Uterus (tissue), 2 donors: ENCODE measurements at regions not wholly inside any gene's neighbourhood (a gene's known extent, or its start where the extent isn't known, plus 50 kb on each side); places are given as distances from the start of the nearest gene placed in this dataset.
"Not testable (repeated sequence)": the region's sequence is repeated elsewhere in the genome, so short reads cannot be mapped to it uniquely, and the experiment has no call there.

Source experiments
- POLR2A ChIP-seq, 2 donors: fragments of 450-650 bp; IDR thresholded peaks; one replicate each; pipeline ENCODE4 v1.6.1; 2016; ENCODE audit warnings: antibody characterized with exemption in 2 of 2, mild to moderate bottlenecking in 1 of 2, moderate library complexity in 1 of 2
- TF ChIP-seq, protein P1 (sequence below), 4 experiments: fragments of 200-600 bp in 2 of 4; fragments of 450-650 bp in 2 of 4; sonication (generic) in 2 of 4; IDR thresholded peaks; one replicate each; pipeline ENCODE4 v1.5.1; 2016 to 2019; ENCODE audit warnings: antibody characterized with exemption in 4 of 4, mild to moderate bottlenecking in 2 of 4, moderate library complexity in 1 of 4

DNA sequence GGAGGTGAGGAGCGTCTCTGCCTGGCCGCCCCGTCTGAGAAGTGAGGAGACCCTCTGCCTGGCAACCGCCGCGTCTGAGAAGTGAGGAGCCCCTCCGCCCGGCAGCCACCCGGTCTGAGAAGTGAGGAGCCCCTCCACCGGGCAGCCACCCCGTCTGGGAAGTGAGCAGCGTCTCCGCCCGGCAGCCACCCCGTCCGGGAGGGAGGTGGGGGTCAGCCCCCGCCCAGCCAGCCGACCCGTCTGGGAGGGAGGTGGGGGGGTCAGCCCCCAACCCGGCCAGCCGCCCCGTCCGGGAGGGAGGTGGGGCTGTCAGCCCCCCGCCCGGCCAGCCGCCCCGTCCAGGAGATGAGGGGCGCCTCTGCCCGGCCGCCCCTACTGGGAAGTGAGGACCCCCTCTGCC is 124.4 kb upstream of the ZNF722 start:
- TF ChIP-seq POLR2A (IDR thresholded peaks at IDR 0.05): not testable (repeated sequence)
- TF ChIP-seq, protein P1, sequence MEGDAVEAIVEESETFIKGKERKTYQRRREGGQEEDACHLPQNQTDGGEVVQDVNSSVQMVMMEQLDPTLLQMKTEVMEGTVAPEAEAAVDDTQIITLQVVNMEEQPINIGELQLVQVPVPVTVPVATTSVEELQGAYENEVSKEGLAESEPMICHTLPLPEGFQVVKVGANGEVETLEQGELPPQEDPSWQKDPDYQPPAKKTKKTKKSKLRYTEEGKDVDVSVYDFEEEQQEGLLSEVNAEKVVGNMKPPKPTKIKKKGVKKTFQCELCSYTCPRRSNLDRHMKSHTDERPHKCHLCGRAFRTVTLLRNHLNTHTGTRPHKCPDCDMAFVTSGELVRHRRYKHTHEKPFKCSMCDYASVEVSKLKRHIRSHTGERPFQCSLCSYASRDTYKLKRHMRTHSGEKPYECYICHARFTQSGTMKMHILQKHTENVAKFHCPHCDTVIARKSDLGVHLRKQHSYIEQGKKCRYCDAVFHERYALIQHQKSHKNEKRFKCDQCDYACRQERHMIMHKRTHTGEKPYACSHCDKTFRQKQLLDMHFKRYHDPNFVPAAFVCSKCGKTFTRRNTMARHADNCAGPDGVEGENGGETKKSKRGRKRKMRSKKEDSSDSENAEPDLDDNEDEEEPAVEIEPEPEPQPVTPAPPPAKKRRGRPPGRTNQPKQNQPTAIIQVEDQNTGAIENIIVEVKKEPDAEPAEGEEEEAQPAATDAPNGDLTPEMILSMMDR (IDR thresholded peaks at IDR 0.05): not testable (repeated sequence)
